ENCODE measurements at regions not wholly inside any gene's neighbourhood (a gene's known extent, or its start where the extent isn't known, plus 50 kb on each side); places are given as distances from the start of the nearest gene placed in this dataset.

- no peak overlapping the region for H3K4me3 ChIP-seq (ENCODE audit: low read length)
- no peak for DNase-seq (ENCODE audit: low read depth)
These were observed 417.0 kb downstream of the TXNL1 start for GRCh38 chr18:56221195-56222065.

DNA sequence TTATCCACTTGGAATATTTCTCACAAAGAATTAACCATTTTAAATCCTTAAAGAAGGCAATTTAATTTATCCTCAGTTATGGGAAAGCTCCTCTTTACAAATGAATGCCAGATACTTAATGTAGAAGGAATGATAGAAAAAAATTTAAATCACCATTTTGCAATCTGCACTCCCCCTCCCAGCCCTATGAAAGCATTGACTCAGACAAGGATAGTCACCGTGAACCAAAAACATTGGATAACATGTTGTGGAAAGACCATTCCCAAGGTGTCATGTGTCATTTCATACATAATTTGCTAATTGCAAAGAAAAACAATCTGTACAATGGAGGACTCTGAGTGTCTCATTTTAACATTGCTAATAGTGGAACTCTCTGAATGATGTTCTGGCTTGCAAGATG lies 421.0 kb downstream of the TXNL1 start:
- H3K4me3 ChIP-seq (ENCODE audit: low read length), result no peak overlapping the region
- TF ChIP-seq, protein P1, sequence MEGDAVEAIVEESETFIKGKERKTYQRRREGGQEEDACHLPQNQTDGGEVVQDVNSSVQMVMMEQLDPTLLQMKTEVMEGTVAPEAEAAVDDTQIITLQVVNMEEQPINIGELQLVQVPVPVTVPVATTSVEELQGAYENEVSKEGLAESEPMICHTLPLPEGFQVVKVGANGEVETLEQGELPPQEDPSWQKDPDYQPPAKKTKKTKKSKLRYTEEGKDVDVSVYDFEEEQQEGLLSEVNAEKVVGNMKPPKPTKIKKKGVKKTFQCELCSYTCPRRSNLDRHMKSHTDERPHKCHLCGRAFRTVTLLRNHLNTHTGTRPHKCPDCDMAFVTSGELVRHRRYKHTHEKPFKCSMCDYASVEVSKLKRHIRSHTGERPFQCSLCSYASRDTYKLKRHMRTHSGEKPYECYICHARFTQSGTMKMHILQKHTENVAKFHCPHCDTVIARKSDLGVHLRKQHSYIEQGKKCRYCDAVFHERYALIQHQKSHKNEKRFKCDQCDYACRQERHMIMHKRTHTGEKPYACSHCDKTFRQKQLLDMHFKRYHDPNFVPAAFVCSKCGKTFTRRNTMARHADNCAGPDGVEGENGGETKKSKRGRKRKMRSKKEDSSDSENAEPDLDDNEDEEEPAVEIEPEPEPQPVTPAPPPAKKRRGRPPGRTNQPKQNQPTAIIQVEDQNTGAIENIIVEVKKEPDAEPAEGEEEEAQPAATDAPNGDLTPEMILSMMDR (IDR thresholded peaks at IDR 0.05; ENCODE audit: insufficient read depth, low read depth, low read length, missing control alignments), result no peak
- DNase-seq (ENCODE audit: low read depth), result no peak

More at GRCh38 chr18:56221195-56222065, 417.0 kb downstream of the TXNL1 start:
- TF ChIP-seq, protein P1 (IDR thresholded peaks at IDR 0.05; ENCODE audit: insufficient read depth, low read depth, low read length, missing control alignments), result no peak

GRCh38 chr18:56214706-56215105 lies 423.7 kb downstream of the TXNL1 start:
- DNase-seq (ENCODE audit: low read depth), result no peak
- TF ChIP-seq, protein P1 (IDR thresholded peaks at IDR 0.05; ENCODE audit: insufficient read depth, low read depth, low read length, missing control alignments), result no peak
- H3K4me3 ChIP-seq (ENCODE audit: low read length), result no peak overlapping the region

GRCh38 chr18:56210520-56210919 lies 427.9 kb downstream of the TXNL1 start:
- TF ChIP-seq, protein P1 (IDR thresholded peaks at IDR 0.05; ENCODE audit: insufficient read depth, low read depth, low read length, missing control alignments), result no peak
- H3K4me3 ChIP-seq (ENCODE audit: low read length), result no peak overlapping the region
- no peak for DNase-seq (ENCODE audit: low read depth)

DNA sequence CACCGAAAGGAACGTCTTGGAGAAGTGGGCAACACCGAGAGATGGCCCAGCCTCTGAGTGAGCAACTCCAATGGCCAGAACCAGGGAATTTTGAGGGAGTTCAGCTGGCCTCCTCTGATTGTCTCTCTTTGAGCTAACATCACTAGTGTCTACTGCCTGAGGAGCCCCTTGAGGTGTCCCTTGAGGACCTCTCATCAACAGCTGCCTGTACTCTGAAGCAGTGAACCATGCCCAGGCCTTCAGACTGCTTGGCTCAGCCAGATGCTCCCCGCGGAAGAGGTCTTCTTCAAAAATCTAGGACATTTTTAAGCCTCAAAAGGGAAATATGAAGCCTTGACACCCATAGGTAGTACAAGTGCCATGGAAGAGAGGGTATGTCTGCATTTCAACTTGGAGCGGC lies 430.4 kb downstream of the TXNL1 start:
- TF ChIP-seq, protein P1 (IDR thresholded peaks at IDR 0.05; ENCODE audit: insufficient read depth, low read depth, low read length, missing control alignments), result no peak
- H3K4me3 ChIP-seq (ENCODE audit: low read length), result no peak overlapping the region
- no peak for DNase-seq (ENCODE audit: low read depth)

- no peak overlapping the region for H3K4me3 ChIP-seq (ENCODE audit: low read length)
- DNase-seq (ENCODE audit: low read depth), result no peak
- TF ChIP-seq, protein P1 (IDR thresholded peaks at IDR 0.05; ENCODE audit: insufficient read depth, low read depth, low read length, missing control alignments), result no peak
These were observed 434.3 kb downstream of the TXNL1 start for GRCh38 chr18:56204052-56204451.

- H3K4me3 ChIP-seq (ENCODE audit: low read length), result no peak overlapping the region
- DNase-seq (ENCODE audit: low read depth), result no peak
- TF ChIP-seq, protein P1 (IDR thresholded peaks at IDR 0.05; ENCODE audit: insufficient read depth, low read depth, low read length, missing control alignments), result no peak
These were observed 435.7 kb downstream of the TXNL1 start for GRCh38 chr18:56202678-56203077.
